Stimulated activated CD4-positive, alpha-beta T cell treated with anti-CD3 and anti-CD28 coated beads, Interleukin-1b, Interleukin-23, amount 100 ng/mL, for 24 hours (primary cell): ENCODE measurements at regions not wholly inside any gene's neighbourhood (a gene's known extent, or its start where the extent isn't known, plus 50 kb on each side); places are given as distances from the start of the nearest gene placed in this dataset.

Experiments used
- DNase-seq, 4 experiments: peaks; one replicate each; pipeline ENCODE4 v3.0.0-alpha.2; 2020; ENCODE audit warnings: low read depth in 4 of 4, low spot score in 1 of 4

DNA sequence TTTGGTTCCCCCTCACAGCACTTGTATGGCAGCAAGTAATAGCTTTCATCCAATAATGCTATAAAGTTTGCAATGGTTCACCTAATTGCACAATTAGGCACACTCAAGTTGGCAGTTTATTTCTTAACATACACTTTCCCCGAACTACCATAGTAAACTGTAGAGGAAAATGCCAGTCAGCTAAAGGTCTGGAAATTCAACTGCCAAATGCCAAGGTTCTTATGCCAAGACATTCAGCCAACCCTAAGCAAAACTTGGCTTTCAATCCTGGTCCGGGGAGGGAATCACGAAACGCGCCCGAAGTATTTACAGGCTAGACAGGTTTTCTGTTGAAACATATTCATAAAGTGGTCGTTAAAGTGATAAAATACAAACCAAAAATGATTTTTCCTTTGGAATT, 1512.4 kb upstream of the FLRT2 start:
- DNase-seq, result no peak

DNA sequence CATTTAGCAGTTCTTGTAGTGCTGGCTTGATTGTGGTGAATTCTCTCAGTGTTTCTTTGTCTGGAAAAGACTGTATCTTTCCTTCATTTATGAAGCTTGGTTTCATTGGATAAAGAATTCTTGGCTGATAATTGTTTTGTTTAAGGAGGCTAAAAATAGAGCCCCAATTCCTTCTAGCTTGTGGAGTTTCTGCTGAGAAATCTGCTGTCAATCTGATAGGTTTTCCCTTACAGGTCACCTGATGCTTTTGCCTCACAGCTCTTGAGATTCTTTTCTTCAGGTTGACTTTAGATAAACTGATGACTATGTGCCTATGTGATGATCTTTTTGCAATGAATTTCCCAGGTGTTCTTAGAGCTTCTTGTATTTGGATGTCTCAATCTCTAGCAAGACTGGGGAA, 1508.5 kb upstream of the FLRT2 start:
- DNase-seq, result no peak

DNA sequence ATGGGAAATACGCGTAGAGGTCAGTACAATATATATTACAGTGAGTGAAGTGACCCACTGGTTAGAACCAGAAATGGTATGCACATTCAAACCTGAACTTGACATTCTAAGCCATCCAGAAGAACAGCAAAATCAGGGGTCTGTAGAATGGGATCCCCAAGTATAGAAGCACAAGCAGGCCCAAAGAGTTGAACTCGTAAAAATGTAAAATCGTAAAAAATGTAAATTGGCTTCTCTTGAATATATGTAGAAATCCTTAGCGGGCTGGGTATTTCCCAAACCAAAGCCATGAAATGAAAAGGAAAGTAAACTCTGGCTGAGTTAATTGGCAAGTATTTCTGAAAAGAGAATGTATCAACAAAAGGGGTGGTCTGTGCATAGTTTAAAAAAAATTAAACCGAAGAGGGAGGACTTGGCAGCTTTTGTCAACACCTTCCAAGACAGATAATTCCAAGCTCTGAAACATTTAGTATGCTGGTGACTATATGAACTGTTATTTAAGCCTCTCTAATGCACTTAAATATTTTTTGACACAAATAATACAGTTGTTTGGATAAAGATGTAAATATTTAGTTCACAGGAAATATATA, 1505.6 kb upstream of the FLRT2 start:
- no peak for DNase-seq

DNA sequence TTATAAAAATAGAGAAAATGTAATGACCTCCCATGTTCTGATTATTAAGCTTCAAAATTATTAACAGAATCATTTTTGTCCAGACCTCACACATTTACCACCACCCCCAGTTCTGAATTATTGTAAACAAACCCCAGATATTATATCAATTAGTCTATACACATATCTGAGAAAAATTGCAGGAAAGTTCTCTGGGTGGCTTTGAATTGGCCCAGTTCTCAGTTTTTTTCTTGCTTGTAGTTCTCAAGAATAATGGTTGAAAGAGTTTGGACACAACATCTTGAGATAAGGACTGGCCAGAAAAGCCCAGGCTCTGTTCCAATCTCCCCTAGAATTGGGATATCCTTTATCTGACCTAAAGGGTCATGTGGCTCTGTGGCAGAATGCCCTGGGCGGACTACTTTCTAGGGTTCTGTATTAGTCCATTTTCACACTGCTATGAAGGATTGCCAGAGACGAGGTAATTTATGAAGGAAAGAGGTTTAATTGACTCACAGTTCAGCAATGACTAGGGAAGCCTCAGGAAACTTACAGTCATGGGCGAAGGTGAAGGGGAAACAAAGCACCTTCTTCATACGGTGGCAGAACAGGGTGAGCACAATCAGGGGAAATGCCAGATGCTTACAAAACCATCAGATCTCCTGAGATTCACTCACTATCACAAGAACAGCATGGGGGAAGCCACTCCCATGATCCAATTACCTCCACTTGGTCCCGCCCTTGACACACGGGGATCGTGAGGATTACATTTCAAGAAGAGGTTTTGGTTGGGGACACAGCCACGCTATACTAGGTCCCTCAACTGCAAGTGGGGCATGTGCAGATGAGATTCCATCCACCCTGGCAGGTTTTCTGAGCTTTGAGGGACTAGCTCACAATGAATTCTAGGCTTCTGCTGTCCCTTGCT, 1504.6 kb upstream of the FLRT2 start:
- no peak for DNase-seq

DNA sequence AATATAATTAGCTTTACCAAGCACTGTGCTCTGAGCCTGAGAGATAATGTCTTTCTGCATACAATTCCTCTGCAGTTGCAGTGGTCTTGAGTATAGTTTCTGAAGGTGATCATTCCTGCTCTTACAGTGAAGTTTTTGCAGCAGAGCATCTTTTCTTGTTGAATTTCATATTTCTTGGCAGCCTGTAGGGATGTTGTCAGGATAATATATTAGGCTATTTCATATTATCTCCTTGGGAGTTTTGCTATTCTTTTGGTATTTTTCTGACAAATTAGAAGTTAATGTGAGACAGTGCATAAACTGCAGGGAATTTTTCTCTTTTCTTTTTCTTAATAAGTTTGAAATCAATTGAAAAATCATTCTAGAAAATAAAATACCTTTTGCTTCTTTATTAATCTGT, 1502.6 kb upstream of the FLRT2 start:
- no peak for DNase-seq

DNA sequence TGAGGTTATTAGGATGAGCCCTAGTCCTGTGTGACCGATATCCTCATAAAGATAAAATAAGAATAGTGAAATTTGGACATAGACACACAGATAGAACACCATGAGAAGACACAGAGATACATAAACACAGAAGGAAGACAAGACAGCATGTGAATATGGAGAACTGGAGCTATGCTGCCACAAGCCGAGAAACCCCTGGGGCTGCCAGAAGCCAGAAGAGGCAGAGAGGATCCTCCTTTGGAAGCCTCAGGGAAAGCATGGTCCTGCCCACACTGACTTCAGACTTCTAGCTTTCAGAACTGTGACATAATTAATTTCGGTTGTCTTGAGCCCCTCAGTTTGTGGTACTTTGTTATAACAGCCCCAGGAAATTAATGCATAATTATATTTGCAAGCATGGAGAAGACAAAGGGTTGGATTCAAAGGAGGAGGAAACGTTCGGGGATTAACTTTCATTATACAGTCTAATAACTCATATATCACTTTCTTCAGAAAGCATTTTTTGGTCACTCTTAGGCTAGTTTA, 1501.8 kb upstream of the FLRT2 start:
- no peak for DNase-seq

DNA sequence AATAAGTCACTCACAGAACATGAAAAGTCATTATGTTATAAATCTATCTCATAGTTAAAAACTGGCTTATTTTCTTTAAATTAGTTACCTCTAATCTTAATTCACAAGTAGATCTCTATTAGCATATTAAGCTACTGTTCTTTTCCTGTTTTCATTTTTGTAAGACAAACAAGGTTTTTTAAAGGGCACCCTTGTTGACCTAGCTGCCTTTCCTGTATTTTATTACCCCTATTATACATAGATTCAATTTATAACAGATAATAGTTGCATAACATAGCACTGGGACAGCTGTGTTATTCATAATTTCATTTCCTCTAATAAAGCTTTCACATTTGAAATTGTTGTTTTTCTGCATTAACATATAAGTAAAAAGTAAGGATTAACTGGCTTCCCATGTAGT, 1500.7 kb upstream of the FLRT2 start:
- no peak for DNase-seq

DNA sequence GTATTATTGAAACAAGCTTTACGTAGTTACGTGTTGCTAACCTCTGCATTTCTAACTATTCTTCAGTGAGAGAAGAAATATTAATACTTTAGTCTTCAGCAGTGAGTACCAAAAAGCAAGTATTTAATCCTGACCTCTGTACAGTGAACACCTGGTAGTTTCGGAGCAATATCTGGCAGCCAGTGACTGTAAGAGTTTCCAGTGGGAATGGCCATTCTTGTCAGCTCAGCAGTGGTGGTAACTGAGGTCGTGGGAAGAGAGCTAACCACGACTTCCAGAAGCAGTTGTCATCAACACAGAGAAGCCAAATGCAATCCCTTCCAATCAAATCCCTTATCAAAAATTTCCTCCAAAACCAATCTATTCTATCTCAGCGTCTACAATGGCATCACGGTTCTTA, 1500.2 kb upstream of the FLRT2 start:
- DNase-seq, result no peak

DNA sequence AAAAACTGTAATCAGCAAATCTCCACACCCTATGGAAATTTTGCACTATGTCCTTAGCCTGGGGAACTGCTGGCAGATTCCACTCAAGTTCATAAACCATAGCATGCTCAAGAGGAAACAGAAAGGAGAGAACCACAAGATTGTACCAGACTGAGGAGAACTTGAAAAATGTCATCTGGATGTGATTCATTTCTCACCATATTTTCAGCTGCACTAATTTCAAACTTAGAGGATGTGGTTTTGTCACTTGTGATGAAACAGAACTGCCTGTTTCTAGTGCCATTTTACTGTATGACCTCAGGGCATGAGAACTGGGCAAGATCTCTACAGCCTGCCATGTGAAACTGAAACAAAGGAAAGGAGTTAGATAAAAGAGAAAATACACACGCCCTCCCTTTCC, 1493.1 kb upstream of the FLRT2 start:
- no peak for DNase-seq

DNA sequence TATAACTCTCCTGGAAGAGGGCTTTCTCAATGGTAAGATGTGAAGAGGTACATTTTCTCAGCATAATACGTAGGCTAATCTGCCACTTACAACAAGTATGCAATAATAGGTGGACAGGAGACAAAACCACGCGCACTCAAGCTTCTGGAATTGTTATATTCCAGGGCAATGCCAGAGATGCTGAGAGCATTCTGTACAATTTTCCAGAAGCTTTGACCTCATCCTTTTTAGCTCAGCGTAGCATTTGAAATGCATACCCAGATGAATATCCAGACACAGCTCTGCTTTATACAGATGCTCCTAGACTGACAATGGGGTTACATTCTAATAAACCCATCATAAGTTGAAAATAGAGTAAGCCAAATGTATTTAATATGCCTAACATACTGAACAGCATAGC, 1492.4 kb upstream of the FLRT2 start:
- DNase-seq, result no peak

DNA sequence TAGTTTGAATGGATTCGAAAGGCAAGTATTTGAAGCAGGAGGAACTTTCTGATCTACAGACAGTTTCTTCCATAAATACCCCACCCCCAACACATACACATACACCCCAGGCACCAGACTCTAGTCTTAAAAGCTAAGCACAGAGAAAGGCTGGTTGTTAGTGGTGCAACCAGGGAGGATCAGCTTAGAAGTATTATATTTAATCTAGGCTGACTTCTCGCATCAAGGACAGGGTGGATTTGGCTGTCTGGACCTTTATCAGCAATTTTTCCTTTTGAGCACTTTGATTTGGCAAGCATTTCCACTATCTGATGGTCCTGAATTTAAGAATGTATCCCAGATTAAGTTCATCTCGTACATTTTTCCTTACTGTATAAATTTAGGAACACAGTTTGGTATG, 1489.8 kb upstream of the FLRT2 start:
- DNase-seq, result no peak

DNA sequence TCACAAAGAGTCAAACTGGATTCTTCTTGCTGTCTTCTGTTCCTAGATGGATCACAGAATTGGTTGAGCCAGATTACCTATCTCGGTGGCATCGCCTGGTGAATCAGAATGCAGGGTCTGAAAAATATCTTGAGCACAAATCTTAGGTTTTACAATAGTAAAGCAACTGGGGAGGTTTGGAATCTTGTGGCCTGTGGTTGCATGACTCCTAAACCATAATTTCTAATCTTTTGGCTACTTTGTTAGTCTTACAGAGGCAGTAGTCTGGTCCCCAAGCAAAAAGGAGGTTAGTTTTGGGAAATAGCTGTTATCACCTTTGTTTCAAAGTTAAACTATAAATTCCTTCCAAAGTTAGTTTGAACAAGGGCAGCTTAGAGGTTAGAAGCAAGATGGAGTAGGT, 1488.5 kb upstream of the FLRT2 start:
- no peak for DNase-seq

DNA sequence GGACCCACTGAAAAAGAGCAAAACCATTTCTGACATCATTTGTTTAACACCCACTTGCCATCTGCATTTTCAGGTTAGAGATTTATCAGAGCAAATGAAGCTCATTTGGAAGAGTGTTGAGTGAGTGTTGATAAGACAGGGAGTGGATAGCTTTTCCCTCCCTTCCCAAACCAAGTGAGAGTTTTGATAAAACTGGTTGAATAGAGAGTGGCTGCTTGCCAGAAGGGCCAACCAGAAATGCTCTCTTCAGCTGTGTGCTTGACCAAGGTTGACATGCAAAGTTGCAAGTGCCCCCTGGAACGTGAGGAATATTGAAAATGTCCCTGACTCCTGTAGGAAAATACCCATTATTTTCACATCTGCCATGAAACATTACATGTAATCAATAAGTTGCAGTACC, 1487.0 kb upstream of the FLRT2 start:
- no peak for DNase-seq

DNA sequence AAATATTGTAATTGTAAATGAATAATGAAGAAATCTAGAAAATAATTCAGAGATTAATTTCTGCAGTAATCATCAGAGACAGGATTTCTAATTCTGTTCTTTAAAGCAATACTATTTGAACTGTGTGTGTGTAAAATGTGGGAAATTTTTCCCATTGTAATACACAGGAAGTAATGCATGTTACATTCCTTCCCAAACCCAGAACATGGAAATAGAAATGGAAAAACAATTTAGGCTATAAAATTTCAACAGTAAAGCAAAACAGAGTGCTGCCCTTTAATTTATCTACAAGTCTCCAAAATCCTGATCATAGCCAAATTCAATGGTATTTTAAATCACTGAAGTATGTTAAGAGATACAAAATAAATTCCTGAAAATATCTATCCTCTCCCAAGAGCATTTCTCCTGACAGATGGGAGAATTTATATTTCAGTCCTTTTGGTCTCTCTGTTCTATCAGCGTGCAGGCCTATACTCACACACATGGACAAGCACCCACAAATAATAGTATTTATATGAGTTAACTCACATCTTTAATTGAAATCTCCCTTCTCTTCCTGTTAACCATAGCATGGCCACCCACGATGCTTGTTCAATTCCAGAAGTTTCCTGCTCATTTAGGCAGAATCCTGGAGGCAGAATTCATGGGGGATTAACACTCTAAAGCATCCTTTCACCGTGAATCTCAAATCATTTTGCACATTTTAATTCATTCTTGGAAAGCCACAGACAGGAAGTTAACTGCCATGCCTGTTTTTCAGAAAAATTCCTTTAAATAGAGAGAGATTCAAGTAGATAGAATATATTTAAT, 1465.4 kb upstream of the FLRT2 start:
- DNase-seq, result no peak

DNA sequence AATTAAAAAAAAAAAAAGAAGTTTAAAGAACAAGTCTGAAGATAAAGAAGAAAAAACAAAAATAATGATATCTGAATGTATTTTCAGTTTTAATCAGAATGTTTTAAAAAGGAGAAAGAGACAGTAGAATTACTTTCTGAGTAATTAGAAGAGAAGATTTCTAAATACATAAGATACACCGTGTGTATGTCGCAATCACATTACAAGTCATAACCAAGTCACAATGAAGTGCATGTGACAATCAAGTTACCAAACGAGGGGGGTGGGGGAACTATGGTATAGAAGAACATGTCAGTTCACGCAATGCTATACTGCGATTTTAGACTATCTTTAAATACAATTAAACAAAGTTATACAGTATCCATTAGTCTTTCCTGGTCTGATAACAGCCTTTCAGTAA, 1464.1 kb upstream of the FLRT2 start:
- no peak for DNase-seq

DNA sequence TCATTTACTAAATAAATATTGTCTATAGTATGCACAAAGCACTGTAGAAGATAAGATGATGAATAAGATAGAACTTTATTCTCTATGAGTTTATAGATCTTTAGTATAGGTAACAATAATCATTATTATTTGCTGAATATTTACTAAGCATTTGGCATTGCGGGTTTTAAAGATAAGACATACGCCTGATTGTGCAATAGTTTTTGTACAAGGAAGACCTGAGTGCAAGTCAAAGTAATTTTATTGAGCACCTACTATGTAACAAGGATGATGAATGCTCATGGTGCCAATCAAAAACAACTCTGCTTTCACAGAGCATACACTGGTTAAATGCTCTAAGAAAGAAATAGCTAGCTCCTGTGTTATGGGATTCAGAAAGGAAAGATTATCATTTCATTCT, 1461.7 kb upstream of the FLRT2 start:
- DNase-seq, result no peak

DNA sequence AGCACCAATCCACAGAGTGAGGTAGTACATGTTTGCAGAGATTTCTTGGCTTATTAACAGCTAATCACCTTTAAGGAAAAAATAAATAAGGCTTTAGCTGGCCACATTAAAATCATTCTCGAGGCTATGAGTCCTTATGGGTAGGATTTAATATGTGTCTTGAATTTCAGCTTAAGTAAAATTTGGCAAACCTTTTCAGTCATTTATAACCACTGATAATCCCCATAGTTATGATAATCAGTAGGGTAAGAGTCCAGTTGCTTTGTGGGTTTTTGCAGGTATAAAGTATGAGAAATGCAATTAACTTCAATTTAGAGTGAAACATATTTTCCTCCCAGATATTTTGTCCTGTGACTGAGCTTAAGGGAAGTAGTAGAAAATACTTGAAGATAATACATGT, 1458.9 kb upstream of the FLRT2 start:
- no peak for DNase-seq

DNA sequence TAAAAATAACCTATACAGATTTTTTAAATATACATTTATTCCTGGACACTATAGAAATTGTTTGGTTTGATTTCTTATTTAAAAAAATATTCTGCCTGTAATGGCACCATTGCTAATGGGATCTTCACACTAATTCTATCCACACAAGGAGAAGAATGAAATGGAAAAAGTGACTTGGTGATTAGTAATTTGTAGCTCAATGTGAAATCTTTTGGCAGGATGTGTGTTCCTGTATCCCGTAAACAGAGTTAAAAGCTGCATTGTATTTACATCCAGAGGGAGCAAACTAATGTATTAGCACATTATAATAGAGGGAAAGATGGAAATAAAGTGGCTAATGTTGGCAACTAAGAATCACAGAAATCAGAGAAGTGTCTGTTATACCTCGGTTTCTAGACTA, 1455.3 kb upstream of the FLRT2 start:
- no peak for DNase-seq

DNA sequence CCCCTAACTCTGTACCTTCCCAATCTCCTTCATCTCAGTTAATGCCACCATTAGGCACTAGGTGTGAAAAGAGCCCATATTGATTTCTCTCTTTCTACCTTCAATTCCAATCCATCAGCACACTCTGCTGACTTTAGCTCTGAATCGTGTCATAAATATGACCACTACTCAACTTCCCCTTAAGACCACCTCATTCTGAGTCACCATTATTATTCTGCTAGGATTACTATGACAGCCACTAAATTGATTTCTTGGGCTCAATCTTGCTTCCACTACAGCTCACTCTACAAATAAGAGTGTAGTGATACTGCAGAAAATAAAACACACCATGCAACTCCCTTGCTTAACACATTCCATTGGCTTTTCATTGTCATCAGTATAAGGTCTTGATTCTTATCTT, 1449.0 kb upstream of the FLRT2 start:
- DNase-seq, result no peak

DNA sequence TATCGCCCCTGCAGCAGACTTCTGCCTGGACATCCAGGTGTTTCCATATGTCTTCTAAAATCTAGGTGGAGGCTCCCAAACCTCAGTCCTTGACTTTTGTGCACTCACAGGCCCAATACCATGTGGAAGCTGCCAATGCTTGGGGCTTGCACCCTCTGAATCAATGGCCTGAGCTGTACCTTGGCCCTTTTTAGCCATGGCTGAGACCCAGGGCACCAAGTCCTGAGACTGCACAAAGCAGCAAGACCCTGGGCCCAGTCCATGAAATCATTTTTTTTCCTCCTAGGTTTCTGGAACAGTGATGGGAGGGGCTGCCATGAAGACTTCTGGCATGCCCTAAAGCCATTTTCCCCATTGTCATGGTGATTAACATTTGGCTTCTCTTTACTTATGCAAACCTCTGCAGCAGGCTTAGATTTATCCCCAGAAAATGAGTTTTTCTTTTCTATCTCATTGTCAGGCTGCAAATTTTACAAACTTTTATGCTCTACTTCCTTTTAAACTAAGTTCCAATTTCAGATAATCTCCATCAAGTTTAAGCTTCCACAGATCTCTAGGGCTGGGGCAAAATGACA, 1445.8 kb upstream of the FLRT2 start:
- no peak for DNase-seq

DNA sequence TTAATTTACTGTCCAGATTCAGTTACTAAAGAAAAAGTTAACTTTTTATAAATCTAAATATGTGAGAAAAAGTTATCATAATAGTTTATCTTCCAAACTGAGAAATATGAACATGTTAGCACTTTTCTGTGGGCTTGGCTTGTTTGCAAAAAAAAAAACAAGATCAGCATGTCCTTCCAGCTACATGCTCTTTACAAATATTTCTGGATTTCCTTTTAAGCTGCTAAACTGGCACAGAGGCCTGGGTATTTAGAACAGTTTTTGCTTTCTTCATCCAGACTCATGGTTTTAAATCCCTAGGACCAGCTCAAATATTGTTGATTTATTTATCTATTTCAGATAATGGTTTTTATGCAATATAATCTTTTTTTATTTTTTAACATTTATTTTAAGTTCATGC, 1444.5 kb upstream of the FLRT2 start:
- no peak for DNase-seq

DNA sequence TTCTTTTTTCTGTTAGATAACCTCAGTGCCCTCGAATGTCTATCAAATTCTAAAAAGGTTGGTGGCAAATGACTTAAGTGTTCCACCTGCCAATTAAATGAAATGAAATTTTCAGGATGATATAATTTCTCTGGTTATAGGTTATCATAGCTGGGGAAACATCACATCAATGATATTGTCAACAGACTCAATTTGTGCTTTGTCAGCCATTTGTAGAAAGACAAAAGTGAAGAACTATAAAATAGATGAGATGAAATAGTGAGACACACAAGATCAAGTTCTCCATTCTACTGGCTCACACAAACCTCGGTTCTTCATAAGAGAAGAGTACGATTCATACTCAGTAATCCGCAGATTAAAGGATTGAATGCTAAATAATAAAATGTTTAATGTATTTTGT, 1443.2 kb upstream of the FLRT2 start:
- no peak for DNase-seq
